Upper lobe of left lung (tissue), 4 donors: ENCODE measurements at regions not wholly inside any gene's neighbourhood (a gene's known extent, or its start where the extent isn't known, plus 50 kb on each side); places are given as distances from the start of the nearest gene placed in this dataset.

ENCODE experiments used
- EP300 ChIP-seq, 4 donors: sonication (generic); formaldehyde crosslinking; IDR thresholded peaks; one replicate each; pipeline ENCODE4 v1.5.1; 2017; ENCODE audit warnings: antibody characterized with exemption in 4 of 4, control low read depth in 2 of 4
- POLR2A ChIP-seq, 4 donors: fragments of 450-650 bp; IDR thresholded peaks; one replicate each; pipeline ENCODE4 v1.5.1; 2016 to 2017; ENCODE audit warnings: antibody characterized with exemption in 4 of 4, mild to moderate bottlenecking in 2 of 4
- POLR2AphosphoS5 ChIP-seq, 2 donors: sonication (generic); formaldehyde crosslinking; IDR thresholded peaks; one replicate each; pipeline ENCODE4 v1.5.1; 2017; ENCODE audit warnings: antibody characterized with exemption in 2 of 2
- TF ChIP-seq, protein P1 (sequence below), 6 experiments: fragments of 450-650 bp in 4 of 6; fragments of 200-600 bp in 2 of 6; sonication (generic) in 2 of 6; IDR thresholded peaks; one replicate each; pipeline ENCODE4 v1.5.1; 2016 to 2019; ENCODE audit warnings: antibody characterized with exemption in 6 of 6

DNA sequence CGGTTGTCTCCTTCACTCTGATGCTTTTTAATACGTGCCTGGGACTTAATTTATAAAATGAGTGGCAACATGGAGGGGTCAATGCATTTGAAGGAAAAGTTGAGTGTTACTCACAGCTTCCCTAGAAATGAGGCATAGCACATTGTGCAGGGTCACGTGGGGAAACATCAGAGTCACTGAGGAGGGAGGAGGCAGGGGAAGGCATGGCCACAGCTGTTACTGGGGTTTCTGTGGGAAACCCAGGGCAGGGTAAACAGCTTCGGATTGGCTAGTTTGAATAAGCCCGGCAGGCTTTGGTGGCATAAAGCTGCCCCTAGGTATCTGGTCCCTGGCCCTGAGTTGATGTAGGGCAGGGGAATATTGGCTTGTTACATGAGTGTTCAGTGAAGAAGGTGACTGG, 98.9 kb upstream of the ST8SIA2 start:
- TF ChIP-seq, protein P1, sequence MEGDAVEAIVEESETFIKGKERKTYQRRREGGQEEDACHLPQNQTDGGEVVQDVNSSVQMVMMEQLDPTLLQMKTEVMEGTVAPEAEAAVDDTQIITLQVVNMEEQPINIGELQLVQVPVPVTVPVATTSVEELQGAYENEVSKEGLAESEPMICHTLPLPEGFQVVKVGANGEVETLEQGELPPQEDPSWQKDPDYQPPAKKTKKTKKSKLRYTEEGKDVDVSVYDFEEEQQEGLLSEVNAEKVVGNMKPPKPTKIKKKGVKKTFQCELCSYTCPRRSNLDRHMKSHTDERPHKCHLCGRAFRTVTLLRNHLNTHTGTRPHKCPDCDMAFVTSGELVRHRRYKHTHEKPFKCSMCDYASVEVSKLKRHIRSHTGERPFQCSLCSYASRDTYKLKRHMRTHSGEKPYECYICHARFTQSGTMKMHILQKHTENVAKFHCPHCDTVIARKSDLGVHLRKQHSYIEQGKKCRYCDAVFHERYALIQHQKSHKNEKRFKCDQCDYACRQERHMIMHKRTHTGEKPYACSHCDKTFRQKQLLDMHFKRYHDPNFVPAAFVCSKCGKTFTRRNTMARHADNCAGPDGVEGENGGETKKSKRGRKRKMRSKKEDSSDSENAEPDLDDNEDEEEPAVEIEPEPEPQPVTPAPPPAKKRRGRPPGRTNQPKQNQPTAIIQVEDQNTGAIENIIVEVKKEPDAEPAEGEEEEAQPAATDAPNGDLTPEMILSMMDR (IDR thresholded peaks at IDR 0.05): no peak
- TF ChIP-seq POLR2A (IDR thresholded peaks at IDR 0.05): no peak
- TF ChIP-seq POLR2AphosphoS5 (IDR thresholded peaks at IDR 0.05): no peak
- no peak for TF ChIP-seq EP300 (IDR thresholded peaks at IDR 0.05)
